ENCODE measurements at regions not wholly inside any gene's neighbourhood (a gene's known extent, or its start where the extent isn't known, plus 50 kb on each side); places are given as distances from the start of the nearest gene placed in this dataset.

DNA sequence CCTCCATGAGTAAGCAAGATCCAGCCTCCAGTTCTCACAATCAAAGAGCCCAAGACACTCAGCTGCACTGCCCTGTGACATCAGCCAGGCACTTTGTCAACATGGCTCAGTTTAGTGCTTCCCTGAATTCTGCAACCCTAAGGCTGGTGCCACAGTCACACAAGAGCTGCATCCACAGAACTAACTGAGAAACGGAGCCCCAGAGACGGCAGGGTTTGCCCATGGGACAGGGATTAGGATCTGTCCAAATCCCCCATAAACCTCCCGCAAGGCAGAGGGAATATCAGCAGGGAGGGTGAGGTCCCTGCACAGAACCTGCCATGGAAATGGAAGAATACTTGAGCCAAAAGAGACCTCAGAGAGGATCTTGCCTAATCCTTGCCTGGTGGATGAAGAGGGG is 70.4 kb upstream of the UQCRFS1 start:
- intact Hi-C loops (cut with DNase I; ENCODE audit: low total_unique reads): no loop called here
- TF ChIP-seq, protein P1, sequence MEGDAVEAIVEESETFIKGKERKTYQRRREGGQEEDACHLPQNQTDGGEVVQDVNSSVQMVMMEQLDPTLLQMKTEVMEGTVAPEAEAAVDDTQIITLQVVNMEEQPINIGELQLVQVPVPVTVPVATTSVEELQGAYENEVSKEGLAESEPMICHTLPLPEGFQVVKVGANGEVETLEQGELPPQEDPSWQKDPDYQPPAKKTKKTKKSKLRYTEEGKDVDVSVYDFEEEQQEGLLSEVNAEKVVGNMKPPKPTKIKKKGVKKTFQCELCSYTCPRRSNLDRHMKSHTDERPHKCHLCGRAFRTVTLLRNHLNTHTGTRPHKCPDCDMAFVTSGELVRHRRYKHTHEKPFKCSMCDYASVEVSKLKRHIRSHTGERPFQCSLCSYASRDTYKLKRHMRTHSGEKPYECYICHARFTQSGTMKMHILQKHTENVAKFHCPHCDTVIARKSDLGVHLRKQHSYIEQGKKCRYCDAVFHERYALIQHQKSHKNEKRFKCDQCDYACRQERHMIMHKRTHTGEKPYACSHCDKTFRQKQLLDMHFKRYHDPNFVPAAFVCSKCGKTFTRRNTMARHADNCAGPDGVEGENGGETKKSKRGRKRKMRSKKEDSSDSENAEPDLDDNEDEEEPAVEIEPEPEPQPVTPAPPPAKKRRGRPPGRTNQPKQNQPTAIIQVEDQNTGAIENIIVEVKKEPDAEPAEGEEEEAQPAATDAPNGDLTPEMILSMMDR (IDR thresholded peaks at IDR 0.05): no peak
- H3K27ac ChIP-seq: no peak overlapping the region
- no peak overlapping the region for H3K4me3 ChIP-seq
- H3K4me1 ChIP-seq: no peaks in the 10 kb centered on the region
- H3K9me3 ChIP-seq: no peaks in the 10 kb centered on the region
- H3K36me3 ChIP-seq: no peaks in the 10 kb centered on the region
- H3K27me3 ChIP-seq: peaks cover 0 to 15% of the 10 kb centered on the region in 2 donors
- peak in 1 of 2 donors; percentile 29 for DNase-seq

DNA sequence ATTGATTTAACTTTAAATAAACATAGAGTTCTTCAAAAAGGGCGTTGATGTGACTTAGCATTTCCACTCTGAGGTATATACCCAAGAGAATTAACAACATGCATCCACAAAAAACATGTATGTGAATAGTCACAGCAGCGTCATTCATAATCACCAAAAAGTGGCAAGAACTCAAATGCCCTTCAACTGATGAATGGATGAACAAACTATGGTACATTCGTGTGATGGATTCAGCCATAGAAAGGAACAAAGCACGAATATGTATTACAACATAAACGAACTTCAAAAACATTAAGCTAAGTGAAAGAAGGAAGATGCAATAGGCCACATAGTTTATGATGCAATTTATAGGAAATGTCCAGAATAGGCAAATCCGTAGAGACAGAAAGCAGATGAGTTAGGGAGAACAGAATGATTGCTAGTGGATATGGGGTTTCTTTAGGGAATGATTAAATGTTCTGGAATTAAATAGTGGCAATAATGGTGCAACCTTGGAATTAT is 72.3 kb upstream of the UQCRFS1 start:
- Histone ChIP-seq H3K9me3 (no peaks in the 10 kb centered on the region), H3K36me3 (no peaks in the 10 kb centered on the region), H3K27me3 (peaks cover 0 to 15% of the 10 kb centered on the region in 2 donors), H3K27ac (no peak overlapping the region), H3K4me1 (no peaks in the 10 kb centered on the region), H3K4me3 (no peak overlapping the region)
- intact Hi-C loops (cut with DNase I; ENCODE audit: low total_unique reads): no loop called here
- no peak for DNase-seq
- TF ChIP-seq, protein P1 (IDR thresholded peaks at IDR 0.05): no peak

DNA sequence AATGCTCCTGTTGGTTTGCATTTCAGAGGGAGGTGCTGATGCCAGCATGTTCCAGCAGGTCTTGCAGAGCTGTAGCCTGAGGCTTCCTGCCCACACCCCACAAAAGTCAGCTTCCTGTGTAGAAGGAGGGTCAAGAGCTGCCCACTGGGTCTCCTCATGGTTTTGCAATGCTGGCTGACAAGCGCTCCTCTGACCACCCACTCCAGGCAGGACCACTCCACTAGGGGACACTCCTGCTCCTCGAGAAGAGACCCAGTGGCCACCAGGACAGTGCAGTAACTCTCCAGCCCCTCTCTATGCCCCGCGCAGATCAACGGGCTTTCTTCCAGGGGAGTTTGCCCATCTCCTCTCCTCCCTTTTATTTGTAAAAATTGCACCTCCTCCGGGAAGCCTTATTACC is 72.9 kb upstream of the UQCRFS1 start:
- H3K27me3 ChIP-seq: peaks cover 0 to 15% of the 10 kb centered on the region in 2 donors
- intact Hi-C loops (cut with DNase I; ENCODE audit: low total_unique reads): no loop called here
- DNase-seq: peak in 1 of 2 donors; percentile 11
- H3K27ac ChIP-seq: no peak overlapping the region
- no peaks in the 10 kb centered on the region for H3K36me3 ChIP-seq
- H3K9me3 ChIP-seq: no peaks in the 10 kb centered on the region
- TF ChIP-seq, protein P1 (IDR thresholded peaks at IDR 0.05): no peak
- no peak overlapping the region for H3K4me3 ChIP-seq
- no peaks in the 10 kb centered on the region for H3K4me1 ChIP-seq

DNA sequence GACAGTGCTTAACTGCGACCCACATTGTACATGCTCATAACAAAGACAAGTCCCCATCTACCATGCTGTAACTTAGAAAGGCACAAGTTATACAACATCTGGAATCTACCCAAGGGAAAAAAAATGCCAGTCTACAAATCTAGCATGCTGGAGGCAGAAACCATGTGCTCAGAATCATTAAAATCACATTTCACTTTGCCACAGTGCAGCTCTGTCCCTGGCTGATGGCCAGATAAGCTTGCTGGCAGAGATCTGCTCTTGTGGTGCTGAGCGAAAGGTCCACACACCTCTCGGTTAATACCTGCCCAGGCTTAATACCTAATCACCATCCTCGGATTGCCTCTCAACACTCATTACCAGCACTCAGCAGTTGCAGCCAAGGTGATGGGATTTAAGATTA is 74.1 kb upstream of the UQCRFS1 start:
- Histone ChIP-seq H3K9me3 (no peaks in the 10 kb centered on the region), H3K27me3 (peaks cover 0 to 15% of the 10 kb centered on the region in 2 donors), H3K4me1 (no peaks in the 10 kb centered on the region), H3K4me3 (no peak overlapping the region), H3K27ac (no peak overlapping the region), H3K36me3 (no peaks in the 10 kb centered on the region)
- intact Hi-C loops (cut with DNase I; ENCODE audit: low total_unique reads): no loop called here
- DNase-seq: peak in 1 of 2 donors; percentile 9
- TF ChIP-seq, protein P1 (IDR thresholded peaks at IDR 0.05): no peak

DNA sequence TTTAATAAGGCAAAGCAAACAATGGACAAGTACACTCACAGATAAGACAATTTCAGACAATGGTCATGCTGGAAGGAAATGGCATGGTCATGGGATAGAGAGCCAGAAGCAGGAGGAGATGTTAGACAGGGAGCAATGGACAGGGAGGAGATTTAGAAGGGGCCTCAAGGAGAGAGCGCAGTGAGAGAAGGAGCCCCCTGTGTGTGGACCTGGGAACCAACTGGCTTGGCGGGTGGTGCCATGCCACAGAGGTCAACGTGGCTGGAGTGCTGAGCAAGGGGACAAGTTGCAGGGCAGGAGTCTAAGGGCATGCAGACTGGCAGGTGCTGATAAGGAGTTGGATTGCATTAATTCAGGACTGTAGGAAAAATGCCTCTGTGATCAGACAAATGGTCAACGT is 75.3 kb upstream of the UQCRFS1 start:
- intact Hi-C loops (cut with DNase I; ENCODE audit: low total_unique reads): no loop called here
- peak in 1 of 2 donors; percentile 27 for DNase-seq
- peaks cover 0 to 5% of the 10 kb centered on the region in 2 donors for H3K27me3 ChIP-seq

More for the DNA sequence above, 75.3 kb upstream of the UQCRFS1 start:
- Histone ChIP-seq H3K36me3 (no peaks in the 10 kb centered on the region), H3K4me1 (no peaks in the 10 kb centered on the region), H3K9me3 (no peaks in the 10 kb centered on the region), H3K4me3 (no peak overlapping the region), H3K27ac (no peak overlapping the region)
- TF ChIP-seq, protein P1 (IDR thresholded peaks at IDR 0.05): no peak
